HEK293 (cell line): ENCODE measurements at regions not wholly inside any gene's neighbourhood (a gene's known extent, or its start where the extent isn't known, plus 50 kb on each side); places are given as distances from the start of the nearest gene placed in this dataset.

ENCODE experiments used
- CTCF ChIP-seq: fragments of 450-650 bp; formaldehyde crosslinking; IDR thresholded peaks from 2 replicates; pipeline ENCODE4 v1.5.1; 2016; ENCODE audit warnings: missing biosample characterization, missing genetic modification characterization
- RBAK ChIP-seq: fragments of 450-650 bp; formaldehyde crosslinking; IDR thresholded peaks from 2 replicates; pipeline ENCODE4 v1.5.1; 2016; ENCODE audit warnings: missing biosample characterization, missing genetic modification characterization
- REST ChIP-seq: fragments of 450-650 bp; formaldehyde crosslinking; IDR thresholded peaks from 2 replicates; pipeline ENCODE4 v1.5.1; 2016; ENCODE audit warnings: missing biosample characterization, missing genetic modification characterization
- SCRT2 ChIP-seq: fragments of 450-650 bp; formaldehyde crosslinking; IDR thresholded peaks from 2 replicates; pipeline ENCODE4 v1.5.1; 2016; ENCODE audit warnings: missing biosample characterization, missing genetic modification characterization
- ZBTB7A ChIP-seq: fragments of 450-650 bp; formaldehyde crosslinking; IDR thresholded peaks from 2 replicates; pipeline ENCODE4 v1.5.1; 2016; ENCODE audit warnings: low read depth, missing biosample characterization, missing genetic modification characterization
- ZFP69B ChIP-seq: fragments of 450-650 bp; formaldehyde crosslinking; IDR thresholded peaks from 2 replicates; pipeline ENCODE4 v1.5.1; 2016; ENCODE audit warnings: missing biosample characterization, missing genetic modification characterization
- ZNF10 ChIP-seq: fragments of 450-650 bp; formaldehyde crosslinking; IDR thresholded peaks from 2 replicates; pipeline ENCODE4 v1.5.1; 2017; ENCODE audit warnings: missing biosample characterization, missing genetic modification characterization
- ZNF24 ChIP-seq: fragments of 450-650 bp; formaldehyde crosslinking; IDR thresholded peaks from 2 replicates; pipeline ENCODE4 v1.5.1; 2016; ENCODE audit warnings: missing biosample characterization, missing genetic modification characterization
- ZNF292 ChIP-seq: fragments of 450-650 bp; formaldehyde crosslinking; IDR thresholded peaks from 2 replicates; pipeline ENCODE4 v1.5.1; 2016; ENCODE audit warnings: low read depth, missing biosample characterization, missing genetic modification characterization, borderline replicate concordance
- ZNF350 ChIP-seq: fragments of 450-650 bp; formaldehyde crosslinking; IDR thresholded peaks from 2 replicates; pipeline ENCODE4 v1.5.0; 2017; ENCODE audit warnings: missing biosample characterization, mild to moderate bottlenecking, missing genetic modification characterization
- ZNF501 ChIP-seq: fragments of 450-650 bp; formaldehyde crosslinking; IDR thresholded peaks from 2 replicates; pipeline ENCODE4 v1.5.1; 2016; ENCODE audit warnings: missing biosample characterization, missing genetic modification characterization
- ZNF555 ChIP-seq: fragments of 450-650 bp; formaldehyde crosslinking; conservative IDR thresholded peaks from 2 replicates; pipeline ENCODE4 v1.5.1; 2017; ENCODE audit warnings: missing biosample characterization, mild to moderate bottlenecking, missing genetic modification characterization, inconsistent platforms
- ZNF560 ChIP-seq: fragments of 450-650 bp; formaldehyde crosslinking; IDR thresholded peaks from 2 replicates; pipeline ENCODE4 v1.5.1; 2017; ENCODE audit warnings: missing biosample characterization, missing genetic modification characterization, borderline replicate concordance

GRCh38 chr5:155148694-155149093, 135.1 kb downstream of the KIF4B start:
- TF ChIP-seq ZNF555 (tag by site-specific recombination) (no peak), REST (tag by site-specific recombination) (no peak), ZNF501 (tag by site-specific recombination) (no peak), ZNF24 (tag by site-specific recombination) (no peak), ZFP69B (tag by site-specific recombination) (no peak), ZNF350 (no peak), CTCF (no peak), ZBTB7A (no peak), ZNF560 (tag by site-specific recombination) (no peak), RBAK (no peak), ZNF10 (tag by site-specific recombination) (no peak), ZNF292 (tag by site-specific recombination) (no peak), SCRT2 (tag by site-specific recombination) (no peak)
